ENCODE measurements at regions not wholly inside any gene's neighbourhood (a gene's known extent, or its start where the extent isn't known, plus 50 kb on each side); places are given as distances from the start of the nearest gene placed in this dataset.
"Not testable (repeated sequence)": the region's sequence is repeated elsewhere in the genome, so short reads cannot be mapped to it uniquely, and the experiment has no call there.

DNA sequence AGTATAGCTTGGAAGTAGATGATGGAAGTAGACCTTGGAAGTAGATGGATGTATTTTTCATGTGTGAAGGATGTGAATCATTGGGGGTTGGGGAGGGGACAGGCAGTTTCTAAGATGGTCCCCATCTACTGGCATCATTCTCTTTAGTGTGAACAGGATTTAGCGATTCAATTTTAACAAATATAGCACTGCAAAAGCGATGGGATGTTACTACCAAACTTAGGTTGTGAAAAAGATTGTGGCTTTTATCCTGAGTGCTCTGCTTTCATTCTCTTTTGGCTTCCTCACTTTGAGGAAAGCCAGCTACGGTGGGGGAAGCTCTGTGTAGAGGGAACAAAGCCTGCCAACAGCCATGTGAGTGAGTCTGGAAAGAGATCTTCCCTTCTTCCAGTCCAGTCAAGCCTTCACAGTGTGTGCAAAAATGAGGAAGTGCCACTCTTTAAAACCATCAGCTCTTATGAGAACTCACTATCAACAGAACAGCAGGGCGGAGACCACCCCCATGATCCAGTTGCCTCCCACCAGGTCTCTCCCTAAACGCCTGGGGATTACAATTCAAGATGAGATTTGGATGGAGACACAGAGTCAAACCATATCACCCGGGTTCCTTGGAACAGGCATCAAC, 441.4 kb downstream of the SH3GL2 start:
- DNase-seq (ENCODE audit: low read depth in 1 of 2, low spot score in 1 of 2) = no peak

DNA sequence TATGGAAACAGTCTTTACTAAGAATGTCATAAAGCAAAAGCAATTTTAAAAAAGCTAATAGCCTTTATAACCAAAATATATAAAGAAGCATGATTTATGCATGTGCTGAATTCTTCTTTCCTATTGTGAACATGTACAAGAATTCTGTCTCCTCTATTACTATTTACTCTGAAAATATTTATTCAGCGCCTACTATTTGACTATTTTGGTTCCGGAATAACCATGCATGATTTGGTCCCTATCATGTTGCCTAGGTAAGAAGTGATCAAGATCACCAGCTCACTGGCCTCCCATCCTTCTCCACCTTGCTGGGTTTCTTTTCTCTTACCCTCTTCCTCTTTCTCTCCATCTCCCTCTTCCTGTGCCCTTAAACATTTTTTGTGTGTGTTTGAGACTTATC, 443.8 kb downstream of the SH3GL2 start:
- DNase-seq (ENCODE audit: low read depth in 1 of 2, low spot score in 1 of 2) = no peak

DNA sequence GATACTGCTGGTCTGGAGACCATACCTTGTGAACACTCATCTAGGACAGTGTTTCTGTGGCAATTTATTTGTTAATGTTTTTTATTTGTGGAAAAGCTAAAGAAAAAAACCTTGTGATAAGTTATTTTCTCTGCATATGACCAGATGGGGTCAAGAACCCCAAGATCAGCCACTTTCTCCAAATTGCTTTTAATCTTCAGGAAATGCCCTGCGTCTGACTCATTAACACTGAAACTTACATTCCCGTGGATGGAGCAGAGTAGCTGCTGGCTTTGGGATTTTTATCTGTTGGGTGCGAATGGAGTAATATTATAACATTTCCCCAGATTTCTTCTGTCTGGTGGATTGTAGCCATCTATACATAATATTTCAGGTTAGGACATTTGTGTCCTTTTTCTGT, 444.5 kb downstream of the SH3GL2 start:
- DNase-seq (ENCODE audit: low read depth in 1 of 2, low spot score in 1 of 2) = no peak

DNA sequence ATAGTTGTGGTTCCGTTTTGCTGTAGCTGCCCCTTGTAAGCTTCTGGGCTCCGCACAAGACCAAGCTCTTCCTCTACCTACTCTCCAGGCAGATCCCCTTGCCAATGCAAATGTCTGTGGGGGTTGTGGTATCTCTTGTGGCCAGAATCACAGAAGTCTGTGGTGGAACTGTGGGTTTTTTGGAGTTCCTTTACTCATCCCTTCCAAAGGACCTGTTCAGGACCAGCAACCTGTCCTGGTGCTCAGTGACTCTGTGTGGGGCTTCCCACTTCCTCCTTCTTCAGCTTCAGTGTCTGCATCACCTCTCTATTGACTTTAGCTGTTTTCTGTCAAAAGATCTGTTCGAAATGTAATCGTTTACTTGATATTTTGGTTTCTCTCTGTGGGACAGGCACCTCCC, 441.3 kb upstream of the ADAMTSL1 start:
- no peak for DNase-seq (ENCODE audit: low read depth in 1 of 2, low spot score in 1 of 2)

DNA sequence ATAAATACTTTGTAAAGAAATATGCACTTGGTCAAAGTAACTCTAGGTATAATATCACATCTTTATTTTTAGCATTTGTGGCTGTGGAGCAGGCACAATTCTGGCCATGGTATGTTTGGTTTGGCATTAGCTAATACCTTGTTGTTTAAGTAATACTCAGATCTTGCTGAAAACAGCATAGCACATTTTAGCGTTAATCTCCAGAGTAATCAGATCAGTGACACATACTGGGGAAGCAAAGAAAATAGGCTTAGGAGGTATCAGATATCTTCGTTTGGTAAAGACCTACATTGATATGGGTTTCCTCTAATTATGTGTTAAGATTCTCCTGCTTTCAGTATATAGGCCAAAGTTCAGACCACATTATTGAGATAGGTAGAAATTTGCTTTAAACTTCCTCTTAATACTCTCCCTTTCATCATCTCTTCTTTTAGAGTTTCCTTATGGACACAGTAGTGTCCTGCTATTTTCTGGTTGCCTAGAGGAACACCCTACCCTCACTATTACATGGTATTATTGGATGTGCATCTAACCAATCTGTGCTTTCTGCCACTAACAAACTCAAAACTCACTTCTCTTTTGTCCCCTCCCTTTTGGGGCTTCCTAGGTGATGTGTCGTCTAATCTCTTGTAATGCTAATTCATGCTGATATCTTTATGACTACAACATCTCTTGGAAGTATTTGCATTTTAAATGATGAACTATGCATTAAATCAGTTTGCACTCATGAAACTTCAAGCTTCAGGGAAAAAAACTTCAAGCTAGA, 437.3 kb upstream of the ADAMTSL1 start:
- no peak for DNase-seq (ENCODE audit: low read depth in 1 of 2, low spot score in 1 of 2)

DNA sequence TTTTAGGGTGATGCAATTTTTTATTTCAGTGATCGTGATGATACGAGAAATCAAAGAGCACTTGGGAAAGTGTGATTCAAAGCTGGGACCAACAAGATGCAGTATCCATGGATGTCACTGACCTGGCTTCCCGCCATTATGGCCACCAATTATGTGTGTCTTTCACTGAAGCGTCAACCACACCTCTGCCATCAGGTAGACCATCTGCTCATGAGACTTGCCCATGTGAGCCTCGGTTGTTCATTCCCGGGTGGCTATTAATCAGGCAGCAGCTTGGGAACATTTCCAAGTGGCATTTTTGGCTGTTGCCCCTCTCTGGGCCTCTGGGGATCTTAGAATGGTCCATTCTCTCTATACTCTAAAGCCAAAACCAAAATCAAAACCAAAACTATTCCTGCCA, 436.0 kb upstream of the ADAMTSL1 start:
- no peak for DNase-seq (ENCODE audit: low read depth in 1 of 2, low spot score in 1 of 2)

DNA sequence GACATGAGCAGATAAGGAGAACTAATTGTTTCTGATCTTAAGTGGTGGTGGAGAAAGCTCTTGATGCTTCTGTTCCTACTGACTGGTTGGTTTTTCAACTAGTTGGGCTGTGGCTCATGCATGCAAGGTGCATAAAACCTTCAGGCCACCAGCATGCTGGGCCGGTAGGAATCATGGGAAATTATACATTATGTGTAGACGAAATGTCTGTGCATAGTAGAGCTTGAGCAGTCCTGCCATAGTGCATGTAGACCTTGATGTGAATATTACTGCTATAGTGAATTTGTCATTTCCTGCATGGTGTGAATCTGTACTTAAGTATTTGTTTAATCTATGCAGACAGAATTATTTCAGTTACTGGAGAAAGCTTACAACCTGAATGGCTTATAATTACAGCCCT, 433.6 kb upstream of the ADAMTSL1 start:
- DNase-seq (ENCODE audit: low read depth in 1 of 2, low spot score in 1 of 2) = no peak

DNA sequence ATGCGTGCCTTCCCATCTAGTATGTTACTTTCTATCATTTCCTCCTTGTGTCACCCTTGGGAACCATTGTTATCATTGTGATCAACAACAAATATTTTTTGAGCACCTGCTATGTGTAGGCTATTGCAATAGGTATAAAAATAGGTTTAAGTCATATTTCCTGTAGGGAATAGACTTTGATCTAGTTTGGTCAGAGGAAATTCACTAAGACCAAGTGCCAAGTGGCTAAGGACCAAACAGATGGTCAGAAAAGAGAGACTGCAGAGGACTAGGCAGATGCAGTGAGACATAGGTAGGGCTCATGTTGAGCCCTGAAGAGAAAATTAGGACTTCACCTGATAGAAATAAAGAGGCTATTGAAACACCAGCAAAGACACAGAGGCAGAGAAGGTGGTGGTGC, 430.0 kb upstream of the ADAMTSL1 start:
- no peak for DNase-seq (ENCODE audit: low read depth in 1 of 2, low spot score in 1 of 2)

DNA sequence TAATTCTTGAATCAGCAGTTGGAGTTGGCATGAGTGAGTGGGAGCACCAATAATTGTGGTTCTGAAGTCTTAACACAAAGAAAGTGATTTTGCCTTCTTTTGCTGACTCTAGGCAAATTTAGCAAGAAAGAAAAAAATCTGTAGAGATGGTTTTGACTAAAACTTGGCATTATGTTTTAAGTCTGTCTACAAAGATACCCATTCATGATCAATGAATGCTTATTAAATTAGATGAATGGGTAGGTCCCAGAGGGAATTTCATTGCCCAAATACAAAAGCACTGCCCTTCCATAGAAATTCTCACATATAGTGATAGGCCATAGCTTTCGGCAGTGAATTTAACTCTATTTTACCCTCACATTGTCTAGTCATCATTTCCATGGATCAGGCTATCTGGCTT, 428.6 kb upstream of the ADAMTSL1 start:
- DNase-seq (ENCODE audit: low read depth in 1 of 2, low spot score in 1 of 2) = no peak

DNA sequence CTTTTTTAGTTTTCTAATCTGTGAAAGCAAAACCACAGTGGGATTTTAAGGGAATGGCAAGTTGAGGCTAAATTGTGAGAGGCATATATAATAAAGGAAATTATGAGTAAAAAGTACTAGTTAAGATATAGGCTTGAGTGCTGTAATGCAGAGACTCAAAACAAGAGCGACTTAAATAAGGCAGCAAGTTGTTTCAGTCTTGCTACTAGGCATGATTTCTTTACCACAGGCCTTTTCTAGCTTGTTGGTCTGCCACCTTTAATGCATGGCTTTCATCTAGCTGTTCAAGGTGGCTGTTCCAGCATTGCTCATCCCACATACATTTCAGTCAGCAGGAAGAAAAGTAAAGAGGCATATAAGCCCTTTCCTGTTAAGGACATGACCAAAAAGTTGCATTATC, 427.9 kb upstream of the ADAMTSL1 start:
- no peak for DNase-seq (ENCODE audit: low read depth in 1 of 2, low spot score in 1 of 2)

DNA sequence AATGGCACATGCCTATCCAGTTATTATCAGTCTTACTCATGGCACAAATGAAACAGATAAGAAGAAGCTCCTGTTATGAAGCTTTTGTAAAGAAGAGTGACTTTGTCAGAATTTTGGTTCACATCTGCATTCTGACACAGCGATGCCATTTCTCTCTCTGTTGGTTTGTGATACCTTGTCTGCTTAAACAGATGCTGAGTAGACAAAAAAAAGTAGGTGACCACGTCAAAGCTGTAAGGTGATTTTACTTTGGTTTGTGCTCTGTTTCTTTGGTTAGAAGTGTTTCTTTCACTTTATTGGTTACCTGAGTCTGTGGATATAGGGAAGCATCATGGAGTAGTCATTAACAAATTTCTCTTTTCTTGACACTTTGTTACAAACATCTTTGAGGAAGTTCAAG, 422.3 kb upstream of the ADAMTSL1 start:
- no peak for DNase-seq (ENCODE audit: low read depth in 1 of 2, low spot score in 1 of 2)

DNA sequence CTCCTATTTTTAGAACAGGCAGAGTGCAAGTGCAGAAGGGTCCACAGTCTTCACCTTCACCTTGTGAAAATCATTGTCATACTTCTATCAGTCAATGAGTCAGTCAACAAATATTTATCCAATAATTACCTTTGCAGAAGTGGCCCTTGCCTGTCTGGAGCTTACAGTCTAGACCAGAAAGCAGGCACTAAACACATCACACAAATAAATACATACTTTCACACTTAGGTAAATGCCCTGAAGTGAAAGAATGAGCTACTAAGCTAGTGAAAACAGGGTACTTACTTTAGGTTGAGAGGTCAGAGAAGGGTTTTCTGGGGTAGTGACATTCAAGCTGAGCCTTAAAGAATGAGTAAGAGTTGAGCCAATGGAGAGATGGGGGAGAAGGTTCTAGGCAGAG, 421.9 kb upstream of the ADAMTSL1 start:
- DNase-seq (ENCODE audit: low read depth in 1 of 2, low spot score in 1 of 2) = no peak

DNA sequence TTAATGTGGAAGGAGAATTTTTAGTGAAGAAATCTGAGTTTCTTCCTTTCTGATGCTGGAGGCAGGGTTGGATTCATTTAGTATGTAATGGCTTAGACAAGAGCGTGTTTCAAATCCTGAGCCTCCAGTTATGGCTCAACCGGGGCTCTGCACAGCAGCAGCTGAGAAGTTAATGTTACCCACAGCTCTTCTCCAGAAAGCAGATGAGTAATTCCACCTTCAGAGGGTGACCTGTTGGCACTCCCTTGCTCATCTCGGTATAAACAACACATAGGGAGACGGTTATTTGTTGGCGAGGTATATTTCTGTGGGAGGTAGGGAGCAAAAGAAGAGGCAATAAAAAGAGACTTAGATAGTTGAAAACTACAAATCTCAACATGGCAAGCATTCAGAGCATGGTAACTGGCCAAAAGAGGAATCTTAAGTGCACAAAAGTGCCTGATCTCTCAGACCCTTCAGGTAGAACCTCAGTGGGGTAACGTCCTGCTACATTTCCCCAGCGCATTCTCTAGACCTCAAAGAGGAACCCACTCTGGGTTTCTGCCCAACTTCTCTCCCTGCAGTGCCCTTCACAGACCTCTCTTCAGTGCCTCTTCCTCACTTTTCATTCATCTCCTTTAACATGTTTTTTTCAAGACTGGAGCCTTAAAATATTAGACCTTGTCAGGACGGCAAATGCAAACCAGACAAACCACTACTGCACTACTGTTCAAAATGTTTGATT, 417.5 kb upstream of the ADAMTSL1 start:
- DNase-seq (ENCODE audit: low read depth in 1 of 2, low spot score in 1 of 2) = no peak

DNA sequence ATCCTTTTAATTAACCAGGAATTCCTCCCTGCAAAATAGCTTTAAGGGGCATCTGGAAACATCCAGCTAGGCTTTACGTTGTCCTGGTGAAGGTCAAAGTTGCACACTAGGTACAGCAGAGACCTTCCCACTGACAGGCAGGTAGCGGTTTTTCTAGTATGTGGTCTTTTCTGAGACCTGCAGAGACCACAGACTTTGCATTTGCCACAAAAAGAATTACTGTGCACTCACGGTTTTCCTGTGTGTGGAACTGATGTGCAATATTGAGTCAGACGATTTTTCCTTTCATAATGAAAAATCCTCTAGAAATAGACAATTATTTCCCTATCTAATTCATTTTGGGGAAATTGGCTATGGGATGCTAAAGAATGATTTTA, 417.0 kb upstream of the ADAMTSL1 start:
- no peak for DNase-seq (ENCODE audit: low read depth in 1 of 2, low spot score in 1 of 2)

DNA sequence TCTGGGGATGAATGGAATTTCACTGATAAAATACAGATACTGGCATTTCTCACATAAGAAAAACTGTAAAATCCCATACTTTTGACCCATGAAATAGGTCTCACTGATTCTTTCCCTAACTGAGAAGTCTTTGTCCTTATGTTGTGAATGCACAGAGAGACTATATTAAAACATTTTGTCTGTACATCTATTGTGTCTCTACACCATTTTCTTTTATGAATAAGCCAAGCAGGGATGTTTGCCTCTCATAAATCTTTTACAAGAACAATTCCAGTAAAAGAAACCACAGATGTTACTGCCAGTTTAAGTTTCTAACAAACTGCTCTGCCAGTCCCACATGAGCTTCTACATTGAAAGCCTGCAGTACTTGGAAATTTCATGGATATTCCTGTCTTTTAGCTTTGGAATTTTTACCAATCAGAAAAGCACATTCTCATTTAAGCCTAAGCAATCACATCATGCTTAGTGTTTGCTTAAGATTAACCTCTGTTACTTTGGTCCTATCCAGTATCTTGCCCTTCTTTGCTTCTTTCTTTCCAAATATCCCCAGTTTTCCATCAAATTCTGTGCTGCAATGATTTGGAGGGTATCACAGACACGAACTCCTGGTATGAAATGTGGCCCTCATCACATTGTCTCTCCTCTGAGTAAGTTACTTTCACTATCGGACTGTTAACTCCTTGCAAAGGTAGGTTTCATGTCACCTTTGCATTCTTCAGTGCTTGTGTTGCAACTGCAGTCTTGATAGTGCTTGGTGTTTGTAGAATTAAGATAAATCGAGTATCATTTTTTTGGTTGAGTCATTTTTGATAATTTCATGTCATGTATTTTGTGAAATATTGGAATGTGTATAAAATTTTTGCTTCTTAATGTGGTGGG, 415.1 kb upstream of the ADAMTSL1 start:
- no peak for DNase-seq (ENCODE audit: low read depth in 1 of 2, low spot score in 1 of 2)

DNA sequence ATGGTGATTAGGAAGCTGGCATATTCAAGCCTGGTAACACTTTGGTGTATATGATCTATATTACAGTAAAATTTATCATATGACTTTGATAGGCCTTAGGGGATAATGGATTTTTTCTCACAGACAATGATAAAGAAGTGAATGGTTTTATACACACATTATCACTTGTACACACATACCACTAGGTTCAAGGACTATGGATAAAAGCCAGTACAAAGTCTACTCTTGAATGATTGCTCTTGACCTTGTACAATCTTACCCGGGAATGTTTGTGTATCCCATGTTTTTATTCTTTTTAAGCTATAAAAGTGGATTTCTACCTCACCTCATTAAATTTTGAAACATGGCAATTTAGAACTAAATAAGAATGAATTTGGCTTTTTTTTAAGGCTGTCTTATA, 414.5 kb upstream of the ADAMTSL1 start:
- DNase-seq (ENCODE audit: low read depth in 1 of 2, low spot score in 1 of 2) = no peak

DNA sequence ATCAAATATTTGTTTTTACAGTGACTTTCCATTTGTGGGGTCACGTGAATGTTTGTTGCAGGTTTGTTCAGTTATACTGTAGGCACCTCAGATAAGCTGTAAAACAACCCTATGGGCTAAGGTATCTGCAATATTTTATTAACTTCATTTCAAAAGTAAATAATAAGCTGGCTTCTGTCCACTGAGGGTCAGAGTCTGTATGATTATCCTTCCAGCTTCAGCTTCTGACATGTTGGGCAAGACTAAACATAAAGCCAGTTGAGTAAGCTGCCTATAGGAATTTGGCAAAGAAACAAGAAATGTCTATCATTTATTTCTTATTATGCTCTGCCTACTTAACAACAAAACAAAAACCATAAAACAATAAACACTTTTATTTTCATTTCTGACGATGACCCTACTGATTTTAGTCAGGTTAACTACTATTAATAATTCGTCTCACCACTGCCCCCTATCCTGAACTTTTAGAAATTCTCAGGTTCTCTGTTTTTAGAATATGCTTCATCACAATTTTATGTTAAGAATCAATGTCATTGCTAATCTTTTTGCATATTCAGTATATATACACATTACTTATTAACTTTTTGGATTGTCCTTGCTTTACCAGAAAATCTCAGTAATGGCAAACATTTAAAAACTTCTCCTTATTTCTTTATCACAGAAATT, 413.6 kb upstream of the ADAMTSL1 start:
- no peak for DNase-seq (ENCODE audit: low read depth in 1 of 2, low spot score in 1 of 2)

DNA sequence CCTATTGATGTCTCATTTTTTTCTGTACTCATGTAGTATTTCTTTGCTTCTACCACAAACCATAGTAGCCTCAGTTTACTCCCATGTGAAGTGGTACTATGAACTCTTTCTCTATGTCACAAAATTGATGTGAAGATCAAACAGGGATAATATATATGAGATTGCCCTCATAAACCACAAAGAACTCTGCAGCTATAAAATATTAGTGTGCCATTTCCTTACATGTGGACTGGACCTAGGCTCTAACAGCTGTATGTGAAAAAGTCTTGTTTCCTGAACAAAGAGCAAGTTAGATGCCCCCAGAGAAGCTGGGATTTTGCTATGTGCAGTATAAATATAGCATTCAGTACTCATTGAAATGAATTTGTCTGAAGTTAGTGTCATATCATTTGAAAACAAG, 412.6 kb upstream of the ADAMTSL1 start:
- no peak for DNase-seq (ENCODE audit: low read depth in 1 of 2, low spot score in 1 of 2)

DNA sequence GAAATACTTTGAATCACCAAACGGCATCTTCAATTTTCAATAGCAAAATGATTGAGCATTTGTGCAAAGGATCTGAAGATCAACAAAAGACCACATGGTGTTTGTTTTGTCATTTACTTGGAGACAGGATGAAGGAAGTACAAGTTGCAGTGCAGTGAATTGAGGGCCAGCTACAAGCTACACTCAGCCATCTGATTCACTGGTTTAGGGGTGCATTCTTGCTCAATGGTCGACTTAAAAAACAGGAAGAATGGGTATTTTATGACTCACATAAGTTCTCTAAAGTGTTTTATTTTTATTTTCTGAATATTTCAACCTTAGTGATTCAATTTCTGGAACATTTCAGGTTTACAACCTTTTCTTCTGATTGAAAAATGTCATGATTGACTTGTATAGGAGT, 412.1 kb upstream of the ADAMTSL1 start:
- DNase-seq (ENCODE audit: low read depth in 1 of 2, low spot score in 1 of 2) = no peak

DNA sequence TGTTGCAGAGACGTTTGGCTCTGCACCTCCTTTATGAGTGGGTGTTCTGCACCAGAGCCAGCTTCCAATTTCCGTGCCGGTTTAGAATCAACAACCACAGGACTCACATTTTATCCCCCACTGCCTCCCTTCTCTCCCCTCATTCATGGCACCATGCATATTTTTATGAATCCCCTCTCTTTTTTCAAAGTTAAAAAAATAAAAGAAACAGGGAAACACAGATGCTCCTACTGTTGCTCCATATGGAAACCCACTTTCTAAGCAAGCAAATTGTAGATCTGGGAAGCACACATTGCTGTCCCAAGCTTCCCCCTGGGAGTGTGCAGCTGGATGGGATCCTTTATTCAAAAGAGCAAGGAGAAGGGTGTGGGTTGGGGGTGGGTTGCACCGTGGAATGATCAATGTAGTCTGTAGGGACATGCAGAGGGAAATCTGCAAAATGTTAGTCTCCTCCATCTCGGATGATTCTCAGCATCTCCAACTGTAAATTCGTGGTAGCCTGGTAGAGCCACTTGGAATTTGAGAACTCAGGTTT, 410.0 kb upstream of the ADAMTSL1 start:
- no peak for DNase-seq (ENCODE audit: low read depth in 1 of 2, low spot score in 1 of 2)

DNA sequence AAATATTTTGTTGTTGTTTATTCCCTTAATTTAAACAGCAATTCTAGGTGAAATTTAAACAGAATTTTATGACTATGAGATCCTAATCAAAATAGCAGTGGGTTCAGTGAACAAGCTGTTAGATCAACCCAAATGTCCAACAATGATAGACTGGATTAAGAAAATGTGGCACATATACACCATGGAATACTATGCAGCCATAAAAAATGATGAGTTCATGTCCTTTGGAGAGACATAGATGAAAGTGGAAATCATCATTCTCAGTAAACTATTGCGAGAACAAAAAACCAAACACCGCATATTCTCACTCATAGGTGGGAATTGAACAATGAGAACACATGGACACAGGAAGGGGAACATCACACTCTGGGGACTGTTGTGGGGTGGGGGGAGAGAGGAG, 407.3 kb upstream of the ADAMTSL1 start:
- DNase-seq (ENCODE audit: low read depth in 1 of 2, low spot score in 1 of 2) = not testable (repeated sequence)
